ENCODE measurements at regions not wholly inside any gene's neighbourhood (a gene's known extent, or its start where the extent isn't known, plus 50 kb on each side); places are given as distances from the start of the nearest gene placed in this dataset.

DNA sequence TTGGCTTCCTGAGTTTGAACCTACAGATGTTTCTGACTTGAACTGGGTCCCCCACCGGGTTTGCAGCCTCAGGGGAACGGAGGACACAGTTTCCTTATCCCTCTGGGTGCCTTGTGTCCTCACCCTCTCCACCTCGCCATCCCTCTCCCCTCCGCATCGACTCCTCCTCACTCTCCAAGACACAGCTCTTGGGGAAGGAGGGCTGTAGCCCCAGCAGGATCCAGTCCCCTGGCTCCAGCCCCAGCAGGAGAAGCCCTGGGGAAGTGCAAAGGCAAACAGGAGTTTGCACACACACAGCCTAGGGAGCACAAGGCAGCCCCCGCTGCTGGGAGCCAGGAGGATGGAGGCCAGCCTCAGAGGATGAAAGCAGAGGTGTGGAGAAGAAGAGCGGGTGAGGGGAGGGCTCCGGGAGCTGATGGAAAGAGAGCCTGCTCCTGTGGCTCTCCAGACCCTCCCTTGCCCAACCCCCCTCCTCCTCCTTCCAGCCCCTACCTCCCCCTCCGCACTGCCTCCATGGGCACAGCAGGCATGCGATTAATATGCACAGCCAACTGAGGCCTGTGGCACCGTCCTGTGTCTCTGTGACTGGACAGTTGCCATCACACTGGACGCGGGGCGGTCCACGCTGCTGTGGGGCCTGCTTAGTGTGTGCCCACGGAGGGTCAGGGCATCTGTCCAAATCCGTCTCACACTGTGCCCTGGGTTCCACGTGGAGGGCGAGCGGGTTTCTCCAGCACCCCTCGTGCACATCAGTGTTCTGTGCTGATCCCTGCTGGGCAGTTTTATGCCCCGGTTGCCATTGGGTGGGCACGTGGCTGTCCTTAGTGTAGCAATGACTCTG lies 193.7 kb upstream of the DIO3 start:
- TF ChIP-seq POLR2A (IDR thresholded peaks at IDR 0.05) (no peak), POLR2AphosphoS5 (IDR thresholded peaks at IDR 0.05; ENCODE audit: insufficient read depth in 1 of 2, low read depth in 1 of 2) (no peak)
- TF ChIP-seq, protein P1, sequence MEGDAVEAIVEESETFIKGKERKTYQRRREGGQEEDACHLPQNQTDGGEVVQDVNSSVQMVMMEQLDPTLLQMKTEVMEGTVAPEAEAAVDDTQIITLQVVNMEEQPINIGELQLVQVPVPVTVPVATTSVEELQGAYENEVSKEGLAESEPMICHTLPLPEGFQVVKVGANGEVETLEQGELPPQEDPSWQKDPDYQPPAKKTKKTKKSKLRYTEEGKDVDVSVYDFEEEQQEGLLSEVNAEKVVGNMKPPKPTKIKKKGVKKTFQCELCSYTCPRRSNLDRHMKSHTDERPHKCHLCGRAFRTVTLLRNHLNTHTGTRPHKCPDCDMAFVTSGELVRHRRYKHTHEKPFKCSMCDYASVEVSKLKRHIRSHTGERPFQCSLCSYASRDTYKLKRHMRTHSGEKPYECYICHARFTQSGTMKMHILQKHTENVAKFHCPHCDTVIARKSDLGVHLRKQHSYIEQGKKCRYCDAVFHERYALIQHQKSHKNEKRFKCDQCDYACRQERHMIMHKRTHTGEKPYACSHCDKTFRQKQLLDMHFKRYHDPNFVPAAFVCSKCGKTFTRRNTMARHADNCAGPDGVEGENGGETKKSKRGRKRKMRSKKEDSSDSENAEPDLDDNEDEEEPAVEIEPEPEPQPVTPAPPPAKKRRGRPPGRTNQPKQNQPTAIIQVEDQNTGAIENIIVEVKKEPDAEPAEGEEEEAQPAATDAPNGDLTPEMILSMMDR (IDR thresholded peaks at IDR 0.05), result no peak

Data from vagina (tissue), 2 donors.